Germinal center (tissue), 1 donor: ENCODE measurements at regions not wholly inside any gene's neighbourhood (a gene's known extent, or its start where the extent isn't known, plus 50 kb on each side); places are given as distances from the start of the nearest gene placed in this dataset.

ENCODE experiments used
- DNase-seq: peaks from one replicate; pipeline ENCODE4 v3.0.0; 2012; ENCODE audit warnings: mixed read lengths, low spot score

DNA sequence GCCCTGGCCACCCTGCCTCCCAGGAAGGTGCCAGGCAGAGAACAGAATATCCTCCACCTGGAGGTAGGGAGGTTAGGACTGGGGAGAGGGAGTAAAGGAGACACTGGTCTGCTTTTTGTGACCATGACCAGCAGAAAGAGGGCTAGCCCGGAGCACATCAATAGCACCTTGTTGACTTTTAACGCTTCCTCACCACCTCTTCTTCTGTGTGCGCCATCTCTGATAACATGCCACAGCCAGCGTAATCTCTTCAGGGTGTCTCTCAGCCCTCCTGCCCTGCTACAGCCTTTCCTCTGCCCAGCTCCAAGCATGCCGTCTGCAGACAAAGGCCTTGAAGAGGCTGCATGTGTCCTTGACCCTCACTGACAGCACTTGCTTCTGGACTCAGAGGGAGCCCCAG is 50.9 kb upstream of the GJA5 start:
- DNase-seq = no peak

DNA sequence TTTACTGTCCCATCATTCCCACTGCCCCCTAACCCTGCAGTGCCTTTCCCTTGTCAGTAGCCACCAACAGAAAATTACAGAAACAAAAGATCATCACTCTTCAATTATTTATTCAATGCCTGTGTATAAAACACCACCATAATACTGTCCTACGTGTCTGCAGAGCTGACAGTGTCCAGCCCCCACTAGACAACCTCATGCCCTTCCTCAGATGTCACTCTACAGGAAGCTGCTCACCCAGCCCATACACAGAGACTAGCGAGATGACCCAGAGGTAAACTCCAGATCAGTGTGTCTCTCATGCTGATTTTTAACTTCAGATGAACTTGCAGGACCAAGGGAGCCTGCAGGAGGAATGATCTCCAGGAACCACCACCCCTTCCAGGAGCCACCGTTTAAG is 51.3 kb upstream of the GJA5 start:
- no peak for DNase-seq

DNA sequence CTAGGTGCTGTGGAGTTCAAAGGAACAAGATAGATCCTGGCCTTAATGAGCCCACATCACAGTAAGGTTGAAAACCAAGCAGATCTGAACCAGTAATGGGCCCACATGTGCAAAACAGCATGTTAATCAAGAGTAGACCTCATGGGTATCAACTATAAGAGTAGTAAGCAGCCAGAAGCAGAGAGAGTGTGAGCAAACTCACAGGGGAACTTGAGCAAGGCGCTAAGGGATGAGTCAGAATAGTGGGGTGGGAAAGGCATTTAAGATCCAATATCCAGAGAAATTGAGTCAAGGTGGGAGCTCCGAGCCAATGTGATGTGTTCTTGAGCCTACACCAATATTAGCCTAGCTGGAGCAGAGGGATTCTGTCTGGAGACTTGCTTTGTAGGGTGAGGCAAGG is 52.4 kb upstream of the GJA5 start:
- DNase-seq = no peak

DNA sequence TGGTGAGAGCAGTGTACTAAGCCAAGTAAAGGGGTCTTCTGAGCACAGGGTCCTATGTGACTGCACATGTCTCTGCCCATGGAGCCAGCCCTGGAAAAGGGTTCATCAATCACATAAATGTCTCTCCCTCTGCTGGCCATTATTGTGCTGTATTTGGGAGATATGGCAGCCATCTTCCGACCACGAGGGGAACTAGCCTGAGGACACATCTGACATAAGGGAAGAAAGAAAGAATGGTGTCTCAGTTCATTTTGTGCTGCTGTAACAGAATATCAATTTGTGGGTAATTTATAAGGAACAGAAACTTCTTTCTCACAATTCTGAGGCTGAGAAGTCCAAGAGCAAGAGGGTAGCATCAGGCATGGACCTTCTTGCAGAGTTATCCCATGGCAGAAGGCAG is 55.1 kb upstream of the GJA5 start:
- DNase-seq = no peak

DNA sequence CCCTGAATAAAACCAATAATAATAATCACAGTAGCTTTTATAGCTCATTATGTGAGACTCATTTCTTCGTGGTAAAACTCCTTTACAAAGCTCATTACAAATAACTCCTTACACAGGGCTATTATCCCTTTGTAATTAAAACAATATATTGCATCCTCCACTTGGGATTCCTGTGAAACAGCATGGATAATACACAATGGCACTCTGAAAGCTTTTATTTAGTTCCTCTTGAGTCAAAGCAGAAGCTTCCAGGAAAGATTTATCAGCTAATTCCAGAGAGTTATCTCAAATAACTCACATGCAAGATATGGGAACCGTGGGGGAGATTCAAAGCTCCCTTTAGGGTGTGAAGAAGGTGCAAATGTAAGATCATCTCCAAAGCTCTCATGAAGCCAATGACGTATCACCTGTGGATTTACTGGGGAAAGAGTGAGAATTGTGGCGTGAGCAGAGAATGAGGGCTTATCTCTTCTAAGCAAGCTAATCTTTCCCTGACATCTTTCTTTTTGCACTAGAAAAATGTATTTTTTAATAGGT is 60.4 kb upstream of the GJA5 start:
- no peak for DNase-seq

DNA sequence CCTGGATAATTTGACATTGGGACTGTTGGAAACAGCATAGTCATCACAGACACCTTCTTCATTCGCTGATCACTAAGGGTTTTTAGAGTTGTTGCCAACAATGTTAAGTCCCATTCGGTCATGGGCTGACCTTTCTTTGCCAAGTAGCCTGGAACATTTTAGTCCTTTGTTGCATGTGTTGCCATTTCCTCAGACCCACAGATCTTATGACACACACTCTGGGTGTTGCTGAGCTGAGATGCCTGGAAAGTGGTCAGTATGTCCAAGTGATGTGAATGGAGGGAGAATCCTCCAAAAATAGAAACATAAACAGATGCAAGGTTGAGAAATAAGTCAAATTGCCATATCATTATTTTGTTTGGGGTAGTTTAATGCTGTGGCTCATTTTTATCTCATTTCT is 61.5 kb upstream of the GJA5 start:
- no peak for DNase-seq

DNA sequence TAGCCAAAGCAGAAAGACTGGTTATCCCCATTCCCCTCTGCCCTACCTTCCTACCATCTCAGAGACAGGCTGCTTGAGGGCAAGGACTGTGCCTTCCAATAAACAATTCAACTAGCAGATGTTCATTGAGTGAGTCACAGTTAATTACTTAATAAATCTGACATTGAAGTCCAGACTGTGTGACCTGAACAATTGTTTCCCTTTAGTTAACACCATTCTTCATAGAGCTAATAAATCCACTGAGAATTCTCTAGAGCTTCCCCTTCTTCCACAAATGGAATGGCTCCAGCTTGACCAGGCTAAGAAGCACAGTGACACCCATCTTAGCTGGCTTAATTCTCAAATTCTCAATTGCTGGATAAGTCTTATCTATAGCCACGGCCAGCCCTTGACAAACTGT is 61.9 kb upstream of the GJA5 start:
- no peak for DNase-seq

DNA sequence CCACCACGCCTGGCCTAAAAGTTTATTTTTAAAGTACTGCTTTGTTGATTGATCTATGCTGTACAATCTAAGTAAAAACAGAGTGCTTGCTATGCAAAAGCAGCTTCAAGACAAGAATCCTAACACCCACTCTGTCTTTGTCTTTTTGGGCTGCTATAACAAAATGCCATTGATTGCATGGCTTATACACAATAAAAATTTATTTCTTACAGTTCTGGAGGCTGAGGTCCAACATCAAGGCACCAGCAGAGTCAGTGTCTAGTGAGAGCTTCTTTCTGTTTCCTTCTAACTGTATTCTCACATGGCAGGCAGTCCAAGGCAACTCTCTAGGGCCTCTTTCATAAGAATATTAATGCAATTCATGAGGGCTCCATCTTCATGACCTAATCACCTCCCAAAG is 63.6 kb upstream of the GJA5 start:
- DNase-seq = no peak

DNA sequence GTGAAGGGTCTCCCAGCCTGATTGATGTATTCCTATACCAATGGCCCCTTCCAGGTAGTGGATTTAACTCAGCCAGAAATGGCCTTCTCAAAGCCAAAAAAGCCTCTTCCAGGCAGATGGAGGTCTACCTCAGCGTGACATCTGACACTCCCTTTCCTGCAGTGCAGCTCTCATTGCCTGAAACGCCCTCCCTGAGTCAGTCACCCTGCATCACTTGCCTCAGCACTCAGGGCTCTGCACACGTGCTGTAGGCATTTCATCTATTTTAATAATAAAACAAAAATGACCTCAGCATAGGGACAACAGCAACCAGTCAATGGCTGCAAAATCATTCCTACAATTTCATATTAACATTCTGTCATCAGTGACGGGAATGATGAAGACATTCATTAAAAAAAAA is 64.4 kb upstream of the GJA5 start:
- DNase-seq = no peak

DNA sequence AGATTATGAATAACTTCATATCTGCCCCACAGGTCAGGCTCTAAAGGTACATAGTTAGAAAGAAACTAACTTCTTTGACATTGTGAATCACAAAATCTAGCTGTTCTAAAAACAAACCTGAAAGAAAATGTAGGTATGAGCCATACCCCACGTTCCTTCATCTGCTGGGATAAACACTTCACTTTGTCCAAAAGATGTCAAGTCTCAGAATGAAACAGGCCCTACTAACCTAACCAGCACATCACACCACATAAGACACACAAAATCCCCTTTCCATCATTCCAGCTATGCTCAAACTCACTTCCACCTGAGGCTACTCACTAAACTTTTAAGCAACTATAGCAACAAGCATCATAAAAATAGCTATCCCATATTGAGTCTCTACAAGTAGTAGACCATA is 65.2 kb upstream of the GJA5 start:
- no peak for DNase-seq

DNA sequence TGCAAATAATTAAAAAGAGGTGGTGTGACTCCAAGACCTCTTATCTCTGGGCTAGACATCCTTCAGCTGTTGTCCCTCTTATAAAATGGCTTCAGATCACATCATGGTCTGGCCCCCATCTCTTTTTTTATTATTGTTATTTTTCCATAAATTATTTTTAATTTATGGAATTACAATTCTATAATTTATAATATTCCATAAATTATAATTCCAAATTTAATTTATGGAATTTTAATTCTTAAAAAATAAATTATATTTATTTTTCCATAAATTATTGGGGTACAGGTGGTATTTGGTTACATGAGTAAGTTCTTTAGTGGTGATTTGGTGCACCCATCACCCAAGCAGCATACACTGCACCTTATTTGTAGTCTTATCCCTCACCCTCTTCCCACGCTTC is 65.9 kb upstream of the GJA5 start:
- DNase-seq = no peak

DNA sequence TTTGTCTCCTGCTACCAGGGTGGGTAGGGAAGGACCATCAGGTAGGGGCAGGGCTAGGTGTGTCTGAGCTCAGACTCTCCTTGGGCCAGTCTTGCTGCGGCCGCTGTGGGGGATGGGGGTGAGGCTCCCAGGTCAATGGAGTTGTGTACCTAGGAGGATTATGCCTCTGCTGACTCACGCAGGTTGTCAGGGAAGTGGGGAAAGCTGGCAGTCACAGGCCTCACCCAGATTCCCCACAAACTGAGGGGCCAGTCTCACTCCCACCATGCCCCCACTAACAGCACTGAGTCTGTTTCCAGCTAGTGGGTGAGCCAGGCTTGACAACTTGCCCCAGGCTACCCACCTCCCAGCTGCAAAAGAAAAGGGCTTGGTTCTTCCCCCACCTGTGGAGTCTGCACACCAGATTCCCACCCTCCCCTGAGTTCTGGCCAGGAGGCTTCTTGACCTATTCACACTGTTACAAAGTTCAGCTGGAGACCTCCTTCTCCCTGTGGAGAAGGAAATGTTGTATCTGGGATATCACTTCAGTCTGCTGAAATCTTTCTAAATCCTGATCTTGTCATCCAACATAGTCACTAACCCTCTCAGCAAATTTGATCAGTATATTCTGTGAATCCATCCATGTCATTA is 69.2 kb upstream of the GJA8 start:
- DNase-seq = no peak

DNA sequence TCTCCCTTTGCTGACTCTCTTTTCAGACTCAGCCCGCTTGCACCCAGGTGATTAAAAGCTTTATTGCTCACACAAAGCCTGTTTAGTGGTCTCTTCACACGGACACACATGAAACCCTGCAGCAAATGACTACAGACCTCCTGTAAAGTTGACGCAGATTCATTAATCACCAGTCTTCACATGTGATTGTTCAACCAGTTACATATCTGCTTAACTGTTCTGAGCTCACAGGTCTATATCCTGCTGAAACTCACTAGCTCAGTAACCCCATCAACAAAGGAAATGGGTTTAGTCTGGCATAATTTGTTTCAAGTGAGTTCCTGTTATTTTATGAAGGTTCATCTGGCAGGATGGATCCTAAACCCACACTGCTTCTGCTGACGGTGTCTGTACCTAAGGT is 68.4 kb upstream of the GJA8 start:
- DNase-seq = no peak

DNA sequence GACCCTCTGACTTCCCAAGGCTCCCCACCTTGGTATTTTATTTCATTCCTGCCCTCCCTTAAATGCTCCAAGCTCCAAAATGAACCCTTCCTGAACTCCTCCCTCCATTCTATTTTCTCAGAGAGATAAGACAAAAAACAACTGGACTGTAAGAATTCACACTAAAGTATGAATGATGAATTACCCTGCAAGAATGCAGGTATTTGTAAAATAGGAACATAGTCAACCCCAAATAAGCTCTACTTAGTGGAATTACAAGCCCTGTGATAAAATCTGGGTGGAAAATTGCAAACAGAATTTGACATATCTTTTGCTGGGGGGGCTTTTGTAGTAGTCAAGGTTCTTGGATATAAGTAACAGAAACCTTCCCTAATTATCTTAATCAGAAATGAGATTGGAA is 67.8 kb upstream of the GJA8 start:
- DNase-seq = no peak

DNA sequence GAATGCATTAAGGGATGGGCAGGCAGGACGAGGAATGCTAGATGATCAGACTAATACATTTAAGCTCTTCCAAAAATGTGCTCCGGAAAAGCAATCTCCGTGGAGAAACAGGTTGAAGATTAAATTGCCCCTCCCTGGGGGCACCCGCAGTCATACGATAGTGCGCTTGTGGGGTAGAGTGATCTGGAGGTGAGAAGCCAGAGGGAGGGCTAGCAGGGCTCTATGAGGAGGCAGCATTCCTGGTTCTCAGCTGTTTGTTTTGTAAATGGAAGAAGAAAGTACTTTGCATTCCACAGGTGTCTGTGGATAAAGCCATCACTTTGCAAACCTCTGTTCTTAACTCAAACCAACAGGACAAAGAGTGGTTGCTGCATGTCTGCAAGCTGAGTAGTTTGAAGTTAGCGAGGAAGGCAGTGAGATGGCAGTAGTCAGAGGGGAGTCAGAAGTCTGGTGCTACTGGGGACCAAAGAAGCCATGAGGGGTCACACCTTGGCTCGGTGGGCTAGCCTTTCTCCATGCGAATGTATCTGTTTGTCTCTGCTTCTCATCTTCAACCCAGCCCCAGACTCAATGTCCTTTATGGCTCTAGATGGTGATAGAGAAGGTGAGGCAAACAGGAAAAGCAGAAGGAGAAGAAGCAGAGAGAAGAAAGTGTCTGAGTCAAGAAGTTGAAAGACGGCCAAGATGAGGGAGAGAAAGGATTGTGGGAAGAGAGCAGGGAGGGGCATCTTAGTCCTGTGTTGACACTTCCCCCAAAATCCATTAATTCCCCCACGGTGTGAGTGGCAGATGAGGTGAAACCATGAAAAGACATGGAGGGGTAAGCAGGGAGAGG is 65.2 kb upstream of the GJA8 start:
- DNase-seq = no peak

DNA sequence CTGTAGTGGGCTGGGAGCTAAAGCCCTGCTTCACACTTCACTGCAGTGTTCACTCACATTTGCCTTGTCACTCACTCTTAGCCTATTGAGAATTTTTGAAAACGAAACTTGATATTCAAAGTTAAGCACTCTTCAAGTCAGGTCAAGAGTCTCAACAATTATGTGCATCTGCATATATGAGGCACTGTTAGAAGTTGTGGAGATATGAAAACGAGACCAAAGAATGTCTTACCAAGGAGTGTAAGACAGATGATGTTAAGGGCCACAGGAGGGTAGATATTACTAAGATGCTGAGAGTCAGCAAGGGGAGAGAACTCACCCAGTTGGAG is 64.7 kb upstream of the GJA8 start:
- no peak for DNase-seq

DNA sequence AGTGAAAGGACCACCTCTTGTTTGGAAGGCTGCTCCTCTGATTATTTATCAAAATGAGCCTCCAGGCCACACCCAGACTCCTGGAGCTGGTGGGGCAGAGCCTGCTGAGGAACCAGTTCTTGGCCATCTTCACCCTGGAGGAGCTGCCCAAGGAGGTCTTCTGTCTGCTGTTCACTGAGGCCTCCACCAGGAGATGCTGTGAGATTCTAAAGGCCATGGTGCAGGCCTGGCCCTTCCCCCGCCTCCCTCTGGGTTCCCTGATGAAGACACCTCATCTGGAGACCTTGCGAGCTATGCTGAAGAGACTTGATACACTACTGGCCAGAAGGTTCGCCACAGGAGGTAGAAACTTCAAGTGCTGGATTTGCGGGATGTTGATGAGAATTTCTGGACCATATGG is 61.7 kb upstream of the GJA8 start:
- DNase-seq = peak; percentile 3

DNA sequence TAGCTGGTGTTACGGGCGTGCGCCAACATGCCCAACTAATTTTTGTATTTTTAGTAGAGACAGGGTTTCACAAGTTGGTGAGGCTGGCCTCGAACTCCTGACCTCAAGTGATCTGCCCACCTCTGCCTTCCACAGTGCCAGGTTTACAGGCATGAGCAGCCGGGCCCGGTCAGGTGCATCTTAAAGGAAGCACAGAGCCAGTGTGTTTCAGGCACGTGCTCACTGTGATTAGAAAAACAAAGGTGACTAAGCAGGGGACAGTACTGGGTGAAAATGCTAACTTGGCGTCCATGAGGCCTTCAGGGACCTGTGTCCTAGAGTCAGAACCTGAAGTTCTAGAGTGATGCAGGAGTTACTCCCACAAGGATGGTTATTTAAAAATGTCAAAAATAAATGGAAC is 60.0 kb upstream of the GJA8 start:
- no peak for DNase-seq

DNA sequence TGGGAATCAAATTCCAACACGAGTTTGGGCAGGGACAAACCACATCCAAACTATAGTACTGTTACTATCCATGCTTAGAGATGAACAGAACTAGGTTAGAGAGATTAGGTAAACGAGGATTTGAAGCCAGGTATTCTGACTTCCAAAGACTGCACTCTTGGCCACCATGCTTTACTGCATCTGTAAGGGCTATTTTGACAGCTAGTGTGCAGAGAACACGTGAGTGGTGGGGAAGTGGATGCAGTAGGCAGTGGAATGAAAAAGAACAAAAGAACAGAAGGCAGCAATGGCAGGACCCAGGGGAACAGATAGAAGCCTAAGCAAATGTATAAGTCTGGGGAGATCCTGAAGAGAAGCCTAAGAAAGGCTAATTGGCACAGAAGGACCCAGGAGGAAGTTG is 59.1 kb upstream of the GJA8 start:
- DNase-seq = no peak

DNA sequence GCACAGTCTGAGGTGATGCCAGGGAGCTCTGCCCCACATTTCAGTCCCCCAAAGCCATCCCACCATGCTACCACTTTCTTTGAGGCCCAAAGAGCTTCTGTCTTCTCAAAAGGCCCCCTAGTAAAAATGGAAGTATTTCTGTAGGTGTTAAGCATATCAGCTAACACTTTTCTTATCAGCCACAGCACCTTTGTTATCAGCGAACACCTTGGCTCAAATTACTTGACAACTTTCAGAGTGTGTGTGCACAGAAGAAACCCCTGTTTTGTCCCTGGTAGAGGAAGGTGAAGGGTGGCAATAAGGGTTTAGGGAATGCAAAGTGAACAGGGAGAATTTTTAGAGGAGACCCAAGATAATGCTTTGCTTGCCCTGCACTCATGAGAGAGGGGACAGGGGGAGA is 54.8 kb upstream of the GJA8 start:
- no peak for DNase-seq

DNA sequence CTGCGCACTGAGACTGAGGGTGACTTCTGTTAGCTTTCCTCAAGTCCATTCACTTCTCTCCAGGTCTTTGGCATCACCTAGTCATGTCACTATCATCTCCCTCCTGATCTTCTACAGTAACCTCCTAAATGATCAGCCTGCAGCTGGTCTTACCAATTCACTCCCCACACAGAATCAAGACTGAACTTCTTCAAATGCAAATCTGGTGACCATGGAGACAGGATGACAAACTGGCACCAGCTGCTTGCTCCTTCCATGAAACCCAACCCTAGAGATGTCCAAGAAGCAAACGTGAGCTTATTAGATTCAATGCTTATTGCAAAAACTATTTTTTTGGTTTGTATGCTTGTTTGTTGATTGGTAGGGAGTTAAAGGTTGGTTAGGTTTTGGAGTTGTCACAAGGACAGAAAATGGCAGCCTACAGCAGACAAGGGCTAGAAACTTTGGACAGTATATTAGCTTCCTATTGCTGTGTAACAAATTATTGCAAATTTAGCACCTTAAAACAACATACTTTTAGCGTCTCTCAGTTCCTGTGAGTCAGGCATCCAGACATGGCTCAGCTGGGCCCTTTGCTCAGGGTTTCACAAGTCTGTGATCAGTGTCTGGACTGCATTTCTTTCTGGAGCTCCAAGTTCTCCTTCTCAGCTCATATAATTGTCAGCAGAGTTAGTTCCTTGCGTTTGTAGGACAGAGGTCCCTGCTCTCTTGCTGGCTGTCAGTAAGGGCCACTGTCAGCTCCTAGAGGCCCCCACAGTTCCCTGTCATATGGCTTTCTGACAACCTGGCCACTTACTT is 53.3 kb upstream of the GJA8 start:
- no peak for DNase-seq

DNA sequence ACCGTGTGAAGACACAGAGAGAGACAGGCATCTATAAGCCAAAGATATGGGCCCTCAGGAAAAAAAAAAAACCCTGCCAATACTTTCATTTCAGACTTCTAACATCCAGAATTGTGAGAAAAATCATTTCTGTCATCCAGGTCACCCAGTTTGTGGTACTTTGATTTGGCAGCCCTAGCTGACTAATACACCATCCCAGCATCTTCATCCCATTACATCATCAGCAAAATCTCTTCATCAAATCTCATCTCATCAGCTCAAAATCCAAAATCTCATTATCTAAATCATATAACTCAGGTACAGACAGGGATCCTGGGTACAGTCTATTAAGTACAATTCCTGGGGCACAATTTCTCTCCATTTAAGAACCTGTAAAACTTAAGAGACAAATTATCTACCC is 51.9 kb upstream of the GJA8 start:
- no peak for DNase-seq

DNA sequence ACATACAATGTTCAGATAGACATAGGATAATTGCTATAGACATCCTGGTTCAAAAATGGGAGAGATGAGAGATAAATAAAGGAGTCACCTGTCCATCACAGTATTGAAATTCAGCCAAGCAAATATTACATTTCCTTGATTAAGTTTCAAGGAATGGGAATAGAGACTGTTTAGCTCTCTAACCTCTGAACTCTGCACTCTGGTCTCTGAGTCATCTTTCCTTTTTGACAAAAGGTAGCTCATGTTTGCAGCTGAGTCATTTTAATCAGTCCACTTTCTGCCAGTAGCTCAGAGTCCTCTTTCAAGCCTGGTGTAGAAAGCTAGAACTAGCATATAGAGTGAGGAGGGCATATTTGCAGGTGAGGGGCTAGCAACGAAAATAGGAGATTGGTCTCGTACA is 51.4 kb upstream of the GJA8 start:
- DNase-seq = no peak
